H9 (cell line): ENCODE measurements at regions not wholly inside any gene's neighbourhood (a gene's known extent, or its start where the extent isn't known, plus 50 kb on each side); places are given as distances from the start of the nearest gene placed in this dataset.

Source experiments
- DNase-seq: peaks from one replicate; pipeline ENCODE4 v3.0.0-alpha.2; 2017
- H2AFZ ChIP-seq: one replicate; pipeline ENCODE4 v1.6.1; 2013; ENCODE audit warnings: mild to moderate bottlenecking, low read length, control low read depth, moderate library complexity
- H2AK5ac ChIP-seq: 2 replicates; pipeline ENCODE4 v1.6.1; 2013; ENCODE audit warnings: low read length, control low read depth, mixed read lengths; ENCODE audit not compliant: insufficient read length
- H2BK120ac ChIP-seq: one replicate; pipeline ENCODE4 v1.6.1; 2013; ENCODE audit warnings: low read depth, mild to moderate bottlenecking, low read length, control low read depth, inconsistent platforms; ENCODE audit not compliant: poor library complexity, severe bottlenecking
- H2BK12ac ChIP-seq: 2 replicates; pipeline ENCODE4 v1.6.1; 2013; ENCODE audit warnings: low read length, control low read depth, mixed read lengths, low read depth; ENCODE audit not compliant: insufficient read length
- H2BK15ac ChIP-seq: 2 replicates; pipeline ENCODE4 v1.6.1; 2013; ENCODE audit warnings: low read depth, low read length, control low read depth
- H2BK20ac ChIP-seq: one replicate; pipeline ENCODE4 v1.6.1; 2013; ENCODE audit warnings: low read depth, mild to moderate bottlenecking, low read length, control low read depth, inconsistent platforms; ENCODE audit not compliant: poor library complexity, severe bottlenecking
- H2BK5ac ChIP-seq: 2 replicates; pipeline ENCODE4 v1.6.1; 2013; ENCODE audit warnings: low read length, control low read depth, mixed read lengths; ENCODE audit not compliant: insufficient read length
- H3K14ac ChIP-seq: 2 replicates; pipeline ENCODE4 v1.6.1; 2013; ENCODE audit warnings: low read length, control low read depth; ENCODE audit not compliant: insufficient read depth
- H3K18ac ChIP-seq: 2 replicates; pipeline ENCODE4 v1.6.1; 2013; ENCODE audit warnings: low read depth, mild to moderate bottlenecking, mixed read lengths, low read length, control low read depth; ENCODE audit not compliant: insufficient read length
- H3K23ac ChIP-seq: 2 replicates; pipeline ENCODE4 v1.6.1; 2013; ENCODE audit warnings: low read length, control low read depth, mixed read lengths, low read depth; ENCODE audit not compliant: insufficient read length
- H3K23me2 ChIP-seq: 2 replicates; pipeline ENCODE4 v1.6.1; 2013; ENCODE audit warnings: low read depth, mild to moderate bottlenecking, mixed read lengths, low read length, control low read depth; ENCODE audit not compliant: insufficient read length, poor library complexity, severe bottlenecking
- H3K27ac ChIP-seq: 2 replicates; pipeline ENCODE4 v1.5.1; 2013; ENCODE audit warnings: low read length, control low read depth, mixed read lengths, low read depth; ENCODE audit not compliant: insufficient read length
- H3K27me3 ChIP-seq: 2 replicates; pipeline ENCODE4 v1.6.1; 2013; ENCODE audit warnings: low read length, control low read depth, inconsistent platforms; ENCODE audit not compliant: insufficient read depth
- H3K4ac ChIP-seq: 2 replicates; pipeline ENCODE4 v1.6.1; 2013; ENCODE audit warnings: low read depth, mild to moderate bottlenecking, control low read depth, inconsistent platforms, low read length, moderate library complexity
- H3K4me1 ChIP-seq: 2 replicates; pipeline ENCODE4 v1.6.1; 2013; ENCODE audit warnings: low read length, control low read depth, inconsistent platforms; ENCODE audit not compliant: insufficient read depth
- H3K4me2 ChIP-seq: 2 replicates; pipeline ENCODE4 v1.6.1; 2013; ENCODE audit warnings: low read length, control low read depth, mixed read lengths; ENCODE audit not compliant: insufficient read length, insufficient read depth
- H3K56ac ChIP-seq: 2 replicates; pipeline ENCODE4 v1.6.1; 2013; ENCODE audit warnings: low read depth, mild to moderate bottlenecking, mixed read lengths, low read length, control low read depth; ENCODE audit not compliant: insufficient read length
- H3K79me1 ChIP-seq: 2 replicates; pipeline ENCODE4 v1.6.1; 2013; ENCODE audit warnings: low read depth, mild to moderate bottlenecking, moderate library complexity, low read length, control low read depth, inconsistent platforms; ENCODE audit not compliant: insufficient read depth, poor library complexity, severe bottlenecking
- H3K79me2 ChIP-seq: 2 replicates; pipeline ENCODE4 v1.6.1; 2013; ENCODE audit warnings: low read length, control low read depth, inconsistent platforms; ENCODE audit not compliant: insufficient read depth
- H3K9ac ChIP-seq: 2 replicates; pipeline ENCODE4 v1.6.1; 2013; ENCODE audit warnings: low read length, control low read depth, mixed read lengths; ENCODE audit not compliant: insufficient read length; ENCODE audit errors: extremely low read depth
- H3K9me3 ChIP-seq: one replicate; pipeline ENCODE4 v1.6.1; 2013; ENCODE audit warnings: low read depth, low read length, inconsistent platforms; ENCODE audit not compliant: control insufficient read depth
- H3T11ph ChIP-seq: one replicate; pipeline ENCODE4 v1.6.1; 2013; ENCODE audit warnings: mild to moderate bottlenecking, low read length, control low read depth, inconsistent platforms
- H4K20me1 ChIP-seq: one replicate; pipeline ENCODE4 v1.6.1; 2013; ENCODE audit not compliant: control insufficient read depth, insufficient read length, insufficient read depth
- H4K5ac ChIP-seq: 2 replicates; pipeline ENCODE4 v1.6.1; 2013; ENCODE audit warnings: low read depth, mild to moderate bottlenecking, mixed read lengths, low read length, control low read depth; ENCODE audit not compliant: insufficient read length
- H4K8ac ChIP-seq: replicated peaks from 2 replicates; pipeline ENCODE4 v1.6.1; 2013; ENCODE audit warnings: low read length, control low read depth, mixed read lengths, low read depth; ENCODE audit not compliant: insufficient read length
- H4K91ac ChIP-seq: 2 replicates; pipeline ENCODE4 v1.6.1; 2013; ENCODE audit warnings: low read depth, mild to moderate bottlenecking, moderate library complexity, mixed read lengths, low read length, control low read depth; ENCODE audit not compliant: insufficient read length
- H3K27ac Mint-ChIP-seq, 3 experiments: 2 replicates in 2 of 3; 3 replicates in 1 of 3; pipeline ENCODE4 v1.8.0; 2020 to 2021; ENCODE audit warnings: mixed read lengths in 3 of 3, mild to moderate bottlenecking in 1 of 3, moderate library complexity in 1 of 3
- H3K27me3 Mint-ChIP-seq: 2 replicates; pipeline ENCODE4 v1.8.0; 2021; ENCODE audit warnings: low read depth, mild to moderate bottlenecking, moderate library complexity, mixed read lengths
- H3K36me3 Mint-ChIP-seq, 3 experiments: 2 replicates in 2 of 3; 3 replicates in 1 of 3; pipeline ENCODE4 v1.8.0; 2020 to 2021; ENCODE audit warnings: low read depth in 3 of 3, mixed read lengths in 3 of 3; ENCODE audit not compliant: insufficient read depth in 1 of 3
- H3K4me1 Mint-ChIP-seq, 2 experiments: 2 replicates each; pipeline ENCODE4 v1.8.0; 2020; ENCODE audit warnings: mixed read lengths in 2 of 2
- H3K4me3 Mint-ChIP-seq, 2 experiments: 2 replicates in 1 of 2; 3 replicates in 1 of 2; pipeline ENCODE4 v1.8.0; 2020 to 2021; ENCODE audit warnings: mild to moderate bottlenecking in 2 of 2, mixed read lengths in 2 of 2, moderate library complexity in 1 of 2
- H3K9me3 Mint-ChIP-seq, 2 experiments: 2 replicates in 1 of 2; 3 replicates in 1 of 2; pipeline ENCODE4 v1.8.0; 2020; ENCODE audit warnings: mild to moderate bottlenecking in 2 of 2, mixed read lengths in 2 of 2, moderate library complexity in 1 of 2
- CTCF ChIP-seq: fragments of 200-600 bp; sonication (generic); conservative IDR thresholded peaks from 3 replicates; pipeline ENCODE4 v1.8.0; 2021; ENCODE audit warnings: antibody characterized with exemption, mild to moderate bottlenecking
- WGBS: extraction: QIAGEN DNeasy Blood & Tissue Kit; methylation state at CpG from one replicate; pipeline ENCODE4 v1.1.7; 2013; ENCODE audit warnings: missing lambda C conversion rate, low lambda C conversion rate, mixed read lengths; ENCODE audit not compliant: insufficient read length; ENCODE audit errors: extremely low coverage; 5-methylcytosine and 5-hydroxymethylcytosine counted together

DNA sequence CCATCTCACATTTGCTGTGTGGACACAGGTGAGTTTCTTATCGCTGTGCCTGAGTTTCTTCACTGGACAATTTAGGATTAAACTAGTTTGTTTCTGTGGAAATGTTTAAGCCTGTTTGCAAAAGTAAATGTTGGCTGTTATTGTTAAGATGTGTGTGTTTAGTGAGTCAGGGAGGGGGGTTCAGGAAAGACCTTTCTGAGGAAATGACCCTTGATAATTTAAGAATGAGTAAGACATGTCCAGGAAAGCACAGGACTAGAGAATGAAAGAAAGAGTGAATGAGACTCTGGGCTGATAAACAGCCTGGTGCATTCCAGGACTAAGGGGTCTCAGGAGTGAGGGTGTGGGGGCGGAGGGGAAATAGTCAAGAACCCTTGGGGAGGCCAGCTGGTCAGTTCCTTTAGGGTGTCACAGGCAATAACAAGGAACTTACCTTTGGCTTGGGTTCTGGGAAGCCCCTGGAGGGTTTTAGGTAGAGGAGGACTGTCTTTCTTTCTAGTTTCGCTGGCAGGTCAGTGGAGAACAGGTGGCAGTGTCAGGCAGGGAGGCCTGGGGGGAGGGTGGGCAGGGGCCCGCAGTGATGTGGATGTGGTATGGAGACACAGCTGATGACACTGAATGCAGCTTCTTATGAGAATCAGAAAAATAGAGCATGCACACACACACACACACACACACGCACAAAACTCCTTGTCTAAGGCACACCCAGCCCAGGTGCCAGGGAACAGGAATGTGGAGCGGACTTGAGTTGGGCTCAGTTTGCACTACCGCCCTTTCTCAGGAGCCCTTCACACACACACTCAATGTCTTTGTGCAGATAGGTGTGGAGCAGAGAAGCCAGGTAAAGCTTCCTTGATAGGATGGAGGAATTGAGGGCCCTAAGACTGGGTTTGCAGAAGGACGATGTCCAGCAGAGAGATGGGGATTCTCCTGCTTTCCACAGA is 1005.5 kb downstream of the VRK1 start:
- Mint-ChIP-seq H3K9me3 (no peaks in the 10 kb centered on the region), H3K36me3 (no peaks in the 10 kb centered on the region), H3K27me3 (peaks cover 2% of the 10 kb centered on the region), H3K4me1 (peaks cover 2 to 10% of the 10 kb centered on the region in 2 experiments; a peak in 3 of 4 replicates), H3K27ac (no peak overlapping the region), H3K4me3 (no peak overlapping the region)
- no peak overlapping the region for H4K8ac ChIP-seq
- DNase-seq = no peak
- no peak overlapping the region for H2BK5ac ChIP-seq
- no peaks in the 10 kb centered on the region for H3K79me1 ChIP-seq
- no peak overlapping the region for H2BK12ac ChIP-seq
- H2BK15ac ChIP-seq = no peak overlapping the region
- H4K5ac ChIP-seq = no peak overlapping the region
- TF ChIP-seq CTCF = no peak
- no peak overlapping the region for H3K14ac ChIP-seq
- H2BK20ac ChIP-seq = no peak overlapping the region
- H2AFZ ChIP-seq = no peak overlapping the region
- no peaks in the 10 kb centered on the region for H3K9me3 ChIP-seq
- no peak overlapping the region for H3T11ph ChIP-seq
- no peak overlapping the region for H3K18ac ChIP-seq
- H3K27me3 ChIP-seq = no peaks in the 10 kb centered on the region
- H3K23ac ChIP-seq = no peak overlapping the region
- no peak overlapping the region for H2AK5ac ChIP-seq
- H3K79me2 ChIP-seq = no peaks in the 10 kb centered on the region
- H4K20me1 ChIP-seq = no peaks in the 10 kb centered on the region
- no peak overlapping the region for H2BK120ac ChIP-seq
- no peak overlapping the region for H3K4ac ChIP-seq
- H4K91ac ChIP-seq = no peak overlapping the region
- no peaks in the 10 kb centered on the region for H3K4me1 ChIP-seq
- H3K9ac ChIP-seq = no peak overlapping the region
- no peaks in the 10 kb centered on the region for H3K23me2 ChIP-seq
- no peak overlapping the region for H3K4me2 ChIP-seq
- no peak overlapping the region for H3K27ac ChIP-seq
- WGBS = no CpG with 5 or more reads among the region's 8 CpGs
- no peak overlapping the region for H3K56ac ChIP-seq
